ENCODE measurements at regions not wholly inside any gene's neighbourhood (a gene's known extent, or its start where the extent isn't known, plus 50 kb on each side); places are given as distances from the start of the nearest gene placed in this dataset.

DNA sequence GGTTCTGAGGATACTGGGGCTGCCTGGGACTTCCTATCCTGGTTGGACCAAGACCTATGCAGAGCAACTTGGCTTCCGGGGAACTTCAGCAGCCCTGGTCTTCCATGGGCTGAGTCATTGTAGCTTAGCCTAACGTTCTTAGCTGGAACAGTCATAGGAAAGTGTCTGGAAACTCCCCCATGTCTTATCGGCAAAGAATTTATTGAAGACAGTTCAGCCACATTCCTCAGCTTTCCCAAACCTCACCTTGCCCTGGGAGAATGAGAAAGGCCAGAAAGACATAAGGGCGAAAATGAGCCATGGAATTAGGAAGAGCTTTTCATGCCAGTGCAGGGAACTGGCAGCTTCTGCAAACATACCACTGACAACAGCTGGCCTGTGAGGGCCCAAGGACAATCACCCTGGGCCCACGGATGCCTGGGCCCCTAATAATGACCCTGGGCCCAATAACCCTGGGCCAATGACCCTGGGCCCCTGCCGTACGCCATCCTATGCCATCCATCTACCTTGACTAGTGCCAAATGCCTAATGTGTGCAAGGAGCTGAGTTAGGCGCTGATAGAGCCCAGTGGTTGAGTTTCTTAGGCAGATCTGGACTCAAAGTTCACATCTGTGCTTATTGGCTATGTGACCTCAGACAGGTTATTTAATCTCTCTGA is 114.4 kb upstream of the GADD45A start:
- TF ChIP-seq, protein P1, sequence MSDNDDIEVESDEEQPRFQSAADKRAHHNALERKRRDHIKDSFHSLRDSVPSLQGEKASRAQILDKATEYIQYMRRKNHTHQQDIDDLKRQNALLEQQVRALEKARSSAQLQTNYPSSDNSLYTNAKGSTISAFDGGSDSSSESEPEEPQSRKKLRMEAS (CRISPR knock-in tag; IDR thresholded peaks at IDR 0.05) = no peak
- TF ChIP-seq, protein P2, sequence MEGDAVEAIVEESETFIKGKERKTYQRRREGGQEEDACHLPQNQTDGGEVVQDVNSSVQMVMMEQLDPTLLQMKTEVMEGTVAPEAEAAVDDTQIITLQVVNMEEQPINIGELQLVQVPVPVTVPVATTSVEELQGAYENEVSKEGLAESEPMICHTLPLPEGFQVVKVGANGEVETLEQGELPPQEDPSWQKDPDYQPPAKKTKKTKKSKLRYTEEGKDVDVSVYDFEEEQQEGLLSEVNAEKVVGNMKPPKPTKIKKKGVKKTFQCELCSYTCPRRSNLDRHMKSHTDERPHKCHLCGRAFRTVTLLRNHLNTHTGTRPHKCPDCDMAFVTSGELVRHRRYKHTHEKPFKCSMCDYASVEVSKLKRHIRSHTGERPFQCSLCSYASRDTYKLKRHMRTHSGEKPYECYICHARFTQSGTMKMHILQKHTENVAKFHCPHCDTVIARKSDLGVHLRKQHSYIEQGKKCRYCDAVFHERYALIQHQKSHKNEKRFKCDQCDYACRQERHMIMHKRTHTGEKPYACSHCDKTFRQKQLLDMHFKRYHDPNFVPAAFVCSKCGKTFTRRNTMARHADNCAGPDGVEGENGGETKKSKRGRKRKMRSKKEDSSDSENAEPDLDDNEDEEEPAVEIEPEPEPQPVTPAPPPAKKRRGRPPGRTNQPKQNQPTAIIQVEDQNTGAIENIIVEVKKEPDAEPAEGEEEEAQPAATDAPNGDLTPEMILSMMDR (IDR thresholded peaks at IDR 0.05) = no peak
- TF ChIP-seq ZNF396 (CRISPR knock-in tag; IDR thresholded peaks at IDR 0.05; ENCODE audit: borderline replicate concordance) = no peak
- TF ChIP-seq JUN (CRISPR knock-in tag; IDR thresholded peaks at IDR 0.05) = no peak
- no peak for TF ChIP-seq ZNF423 (CRISPR knock-in tag; IDR thresholded peaks at IDR 0.05)
- TF ChIP-seq, protein P3, sequence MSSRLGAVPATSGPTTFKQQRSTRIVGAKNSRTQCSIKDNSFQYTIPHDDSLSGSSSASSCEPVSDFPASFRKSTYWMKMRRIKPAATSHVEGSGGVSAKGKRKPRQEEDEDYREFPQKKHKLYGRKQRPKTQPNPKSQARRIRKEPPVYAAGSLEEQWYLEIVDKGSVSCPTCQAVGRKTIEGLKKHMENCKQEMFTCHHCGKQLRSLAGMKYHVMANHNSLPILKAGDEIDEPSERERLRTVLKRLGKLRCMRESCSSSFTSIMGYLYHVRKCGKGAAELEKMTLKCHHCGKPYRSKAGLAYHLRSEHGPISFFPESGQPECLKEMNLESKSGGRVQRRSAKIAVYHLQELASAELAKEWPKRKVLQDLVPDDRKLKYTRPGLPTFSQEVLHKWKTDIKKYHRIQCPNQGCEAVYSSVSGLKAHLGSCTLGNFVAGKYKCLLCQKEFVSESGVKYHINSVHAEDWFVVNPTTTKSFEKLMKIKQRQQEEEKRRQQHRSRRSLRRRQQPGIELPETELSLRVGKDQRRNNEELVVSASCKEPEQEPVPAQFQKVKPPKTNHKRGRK (CRISPR knock-in tag; IDR thresholded peaks at IDR 0.05; ENCODE audit: borderline replicate concordance) = no peak
- no peak for TF ChIP-seq SP1 (CRISPR knock-in tag; conservative IDR thresholded peaks at IDR 0.05)
- TF ChIP-seq, protein P4, sequence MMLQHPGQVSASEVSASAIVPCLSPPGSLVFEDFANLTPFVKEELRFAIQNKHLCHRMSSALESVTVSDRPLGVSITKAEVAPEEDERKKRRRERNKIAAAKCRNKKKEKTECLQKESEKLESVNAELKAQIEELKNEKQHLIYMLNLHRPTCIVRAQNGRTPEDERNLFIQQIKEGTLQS (CRISPR knock-in tag; conservative IDR thresholded peaks at IDR 0.05) = no peak
